22Rv1 (cell line): ENCODE measurements at regions not wholly inside any gene's neighbourhood (a gene's known extent, or its start where the extent isn't known, plus 50 kb on each side); places are given as distances from the start of the nearest gene placed in this dataset.

Experiments
- H3K27ac ChIP-seq: fragments of 450-650 bp; 2 replicates; pipeline ENCODE4 v1.5.1; 2017
- CTCF ChIP-seq: fragments of 450-650 bp; IDR thresholded peaks from 2 replicates; pipeline ENCODE4 v1.5.1; 2017; ENCODE audit warnings: mild to moderate bottlenecking
- ZFX ChIP-seq: fragments of 450-650 bp; IDR thresholded peaks from 2 replicates; pipeline ENCODE4 v1.6.1; 2017; ENCODE audit warnings: antibody characterized with exemption, borderline replicate concordance

GRCh38 chr11:29005401-29005980, 897.3 kb downstream of the METTL15 start:
- no peak overlapping the region for H3K27ac ChIP-seq
- TF ChIP-seq CTCF: peak; percentile 23
- no peak for TF ChIP-seq ZFX

GRCh38 chr11:29002816-29003215, 894.6 kb downstream of the METTL15 start:
- TF ChIP-seq ZFX (no peak), CTCF (no peak)
- H3K27ac ChIP-seq: no peak overlapping the region

- TF ChIP-seq CTCF (no peak), ZFX (no peak)
- no peak overlapping the region for H3K27ac ChIP-seq
Observed at GRCh38 chr11:28999620-29000019, 891.4 kb downstream of the METTL15 start.

- TF ChIP-seq ZFX (no peak), CTCF (no peak)
- no peak overlapping the region for H3K27ac ChIP-seq
Observed at GRCh38 chr11:28992996-28993395, 884.8 kb downstream of the METTL15 start.

- H3K27ac ChIP-seq: no peak overlapping the region
- TF ChIP-seq ZFX (no peak), CTCF (no peak)
Observed at GRCh38 chr11:28984231-28984630, 876.0 kb downstream of the METTL15 start.

GRCh38 chr11:28983780-28984179, 875.6 kb downstream of the METTL15 start:
- TF ChIP-seq ZFX (no peak), CTCF (no peak)
- no peak overlapping the region for H3K27ac ChIP-seq

GRCh38 chr11:28981381-28981780, 873.2 kb downstream of the METTL15 start:
- H3K27ac ChIP-seq: no peak overlapping the region
- TF ChIP-seq ZFX: no peak

- TF ChIP-seq CTCF: no peak
- TF ChIP-seq ZFX: no peak
- no peak overlapping the region for H3K27ac ChIP-seq
Observed at GRCh38 chr11:28976801-28977145, 868.6 kb downstream of the METTL15 start.
